Body of pancreas (tissue), 4 donors: ENCODE measurements at regions not wholly inside any gene's neighbourhood (a gene's known extent, or its start where the extent isn't known, plus 50 kb on each side); places are given as distances from the start of the nearest gene placed in this dataset.

Experiments
- CTCF ChIP-seq, 7 experiments: fragments of 450-650 bp in 4 of 7; fragments of 200-600 bp in 3 of 7; sonication (generic) in 3 of 7; IDR thresholded peaks; one replicate each; pipeline ENCODE4 v1.5.1; 2016 to 2019; ENCODE audit warnings: antibody characterized with exemption in 7 of 7
- POLR2A ChIP-seq, 3 donors: fragments of 450-650 bp; IDR thresholded peaks; one replicate each; pipeline ENCODE4 v1.6.1; 2016; ENCODE audit warnings: antibody characterized with exemption in 3 of 3, mild to moderate bottlenecking in 2 of 3

- TF ChIP-seq CTCF (IDR thresholded peaks at IDR 0.05) (no peak), POLR2A (IDR thresholded peaks at IDR 0.05) (no peak)
Observed at GRCh38 chr16:73610605-73611156, 562.8 kb upstream of the ZFHX3 start.
